MG63 (cell line): ENCODE measurements at regions not wholly inside any gene's neighbourhood (a gene's known extent, or its start where the extent isn't known, plus 50 kb on each side); places are given as distances from the start of the nearest gene placed in this dataset.

ENCODE experiments used
- DNase-seq: peaks from one replicate; pipeline ENCODE4 v3.0.0-alpha.2; 2020
- H3K27me3 ChIP-seq: fragments of 250-450 bp; sonication (Bioruptor Pico); 2 replicates; pipeline ENCODE4 v1.5.1; 2020; ENCODE audit warnings: mild to moderate bottlenecking, moderate library complexity
- H3K36me3 ChIP-seq: fragments of 250-450 bp; sonication (Bioruptor Pico); 2 replicates; pipeline ENCODE4 v1.5.1; 2020; ENCODE audit warnings: mild to moderate bottlenecking, moderate library complexity
- H3K4me3 ChIP-seq: fragments of 250-450 bp; sonication (Bioruptor Pico); 2 replicates; pipeline ENCODE4 v1.5.1; 2020; ENCODE audit warnings: mild to moderate bottlenecking, moderate library complexity
- H3K9me3 ChIP-seq: fragments of 250-450 bp; sonication (Bioruptor Pico); 2 replicates; pipeline ENCODE4 v1.5.1; 2020; ENCODE audit warnings: mild to moderate bottlenecking, moderate library complexity

DNA sequence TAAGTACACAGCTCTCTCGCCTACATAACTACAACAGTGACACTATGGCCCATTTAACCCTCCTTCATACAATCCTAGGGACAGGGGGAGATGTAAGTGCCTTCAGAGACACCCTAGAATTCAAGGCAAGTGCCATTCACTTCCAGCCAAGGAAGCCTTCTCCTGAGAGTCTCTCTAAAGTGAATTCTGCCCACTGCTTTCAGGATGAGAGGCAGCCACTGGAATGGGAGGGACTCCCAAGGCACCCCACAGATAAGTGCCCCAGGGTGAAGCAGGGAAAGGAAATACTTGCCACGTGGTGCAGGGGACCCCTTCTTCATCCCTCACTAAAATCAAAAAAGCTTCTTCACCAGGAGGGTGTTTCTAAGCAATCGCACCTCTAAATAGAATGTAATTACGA lies 283.7 kb downstream of the ZNF608 start:
- no peaks in the 10 kb centered on the region for H3K27me3 ChIP-seq
- peaks cover 4% of the 10 kb centered on the region; the same call in 1 of the 2 replicates for H3K9me3 ChIP-seq
- no peak for DNase-seq
- no peak overlapping the region for H3K4me3 ChIP-seq
- H3K36me3 ChIP-seq: no peaks in the 10 kb centered on the region

DNA sequence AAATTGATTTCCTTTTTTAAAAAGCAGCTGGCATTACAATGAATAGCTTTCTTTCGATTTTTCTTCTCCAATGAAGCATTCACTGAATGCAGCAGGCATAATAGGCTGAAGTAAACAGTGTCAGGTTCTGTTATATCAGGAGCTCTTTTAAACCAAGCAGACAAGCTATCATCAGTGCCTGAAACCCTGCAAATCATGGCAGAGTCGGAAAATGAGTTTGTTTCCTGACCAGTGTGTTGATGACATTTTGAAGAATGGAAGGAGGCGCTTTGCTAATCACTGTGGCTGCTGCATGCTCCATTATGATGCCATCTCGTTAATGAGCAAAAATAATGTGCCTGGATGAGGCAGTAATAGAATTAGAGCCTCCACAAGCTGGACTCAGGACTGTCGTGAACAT lies 284.5 kb downstream of the ZNF608 start:
- Histone ChIP-seq H3K36me3 (no peaks in the 10 kb centered on the region), H3K4me3 (no peak overlapping the region), H3K27me3 (no peaks in the 10 kb centered on the region), H3K9me3 (peaks cover 4% of the 10 kb centered on the region; the same call in 1 of the 2 replicates)
- DNase-seq: no peak

DNA sequence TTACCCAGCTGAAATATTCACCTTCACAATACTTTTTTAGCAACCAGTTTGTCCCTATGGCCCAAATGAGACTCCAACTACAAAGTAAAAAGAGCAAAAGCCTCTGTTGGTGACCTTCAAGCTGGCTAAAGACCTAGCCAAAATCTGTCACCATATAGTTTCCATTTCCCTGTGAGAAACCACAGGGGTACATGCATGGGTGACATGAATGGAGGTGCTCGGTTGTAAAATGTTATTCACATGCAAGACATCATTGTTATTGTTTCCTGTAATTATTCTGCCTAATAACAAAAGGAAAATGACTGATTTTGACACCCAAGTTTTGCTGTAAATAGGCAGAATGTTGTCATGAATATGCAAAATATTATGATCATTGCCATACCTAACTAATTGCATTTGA lies 285.3 kb downstream of the ZNF608 start:
- H3K9me3 ChIP-seq: peaks cover 4% of the 10 kb centered on the region; the same call in 1 of the 2 replicates
- H3K27me3 ChIP-seq: no peaks in the 10 kb centered on the region
- DNase-seq: no peak
- H3K36me3 ChIP-seq: no peaks in the 10 kb centered on the region
- no peak overlapping the region for H3K4me3 ChIP-seq

DNA sequence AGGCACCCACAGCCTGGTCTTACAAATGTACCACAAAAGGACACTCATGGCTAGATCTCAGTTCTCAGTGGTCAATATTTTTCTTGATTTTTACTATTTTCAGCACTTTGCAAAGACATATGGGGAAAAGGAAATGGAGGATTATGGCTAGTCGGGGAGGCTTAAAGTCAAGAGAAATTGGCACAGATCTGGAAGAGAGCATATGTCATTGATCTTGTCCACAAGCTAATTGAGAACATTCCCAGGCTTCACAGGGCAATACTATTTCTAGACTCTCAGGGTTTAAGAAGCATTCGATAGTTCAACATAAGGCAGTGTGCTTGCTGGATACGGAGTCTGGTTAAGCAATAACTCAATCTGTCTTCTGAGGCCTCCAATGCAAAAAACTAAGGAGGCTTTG lies 285.8 kb downstream of the ZNF608 start:
- H3K27me3 ChIP-seq: no peaks in the 10 kb centered on the region
- no peak overlapping the region for H3K4me3 ChIP-seq
- H3K36me3 ChIP-seq: no peaks in the 10 kb centered on the region
- no peak for DNase-seq
- H3K9me3 ChIP-seq: peaks cover 4% of the 10 kb centered on the region; the same call in 1 of the 2 replicates

DNA sequence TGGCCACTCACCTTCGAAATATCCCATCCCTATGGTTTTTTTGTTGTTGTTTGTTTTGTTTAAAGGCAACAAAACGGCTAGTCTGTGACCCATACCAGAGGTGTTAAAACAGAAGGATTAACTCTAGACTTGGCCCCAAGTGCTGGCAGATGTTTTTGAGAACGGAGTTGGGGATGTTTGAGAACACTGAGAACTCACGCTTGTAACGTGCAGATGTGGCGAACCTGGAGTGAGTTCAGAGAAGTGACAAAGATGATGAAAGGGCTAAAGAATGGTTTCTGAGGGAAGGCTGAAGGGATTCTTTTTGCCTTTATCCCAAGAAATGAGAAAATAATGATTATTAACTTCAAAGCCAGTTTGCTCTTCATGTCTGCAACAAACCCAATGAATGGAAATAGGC lies 286.5 kb downstream of the ZNF608 start:
- no peak for DNase-seq
- Histone ChIP-seq H3K36me3 (no peaks in the 10 kb centered on the region), H3K9me3 (peaks cover 4% of the 10 kb centered on the region; the same call in 1 of the 2 replicates), H3K4me3 (no peak overlapping the region), H3K27me3 (no peaks in the 10 kb centered on the region)

DNA sequence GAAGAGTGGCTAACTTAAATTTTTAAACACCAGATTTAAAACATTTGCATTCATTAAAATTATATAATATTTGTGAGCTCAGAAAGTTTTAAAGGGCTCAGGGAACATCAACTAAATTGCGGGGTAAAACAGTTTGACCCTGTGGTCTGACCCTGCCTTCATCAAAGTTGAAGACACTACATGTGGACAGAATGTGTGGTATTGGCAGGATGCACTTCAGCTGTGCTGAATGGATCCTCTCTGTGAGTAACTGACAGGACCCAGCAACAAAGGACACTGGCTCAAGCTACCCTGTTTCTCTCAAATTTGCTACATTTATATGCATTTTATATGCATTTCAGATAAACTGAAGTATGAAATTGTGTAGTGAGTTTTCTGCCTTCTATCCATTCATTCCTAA lies 288.5 kb downstream of the ZNF608 start:
- H3K4me3 ChIP-seq: no peak overlapping the region
- H3K27me3 ChIP-seq: no peaks in the 10 kb centered on the region
- no peaks in the 10 kb centered on the region for H3K36me3 ChIP-seq
- H3K9me3 ChIP-seq: peaks cover 4% of the 10 kb centered on the region; the same call in 1 of the 2 replicates
- no peak for DNase-seq

DNA sequence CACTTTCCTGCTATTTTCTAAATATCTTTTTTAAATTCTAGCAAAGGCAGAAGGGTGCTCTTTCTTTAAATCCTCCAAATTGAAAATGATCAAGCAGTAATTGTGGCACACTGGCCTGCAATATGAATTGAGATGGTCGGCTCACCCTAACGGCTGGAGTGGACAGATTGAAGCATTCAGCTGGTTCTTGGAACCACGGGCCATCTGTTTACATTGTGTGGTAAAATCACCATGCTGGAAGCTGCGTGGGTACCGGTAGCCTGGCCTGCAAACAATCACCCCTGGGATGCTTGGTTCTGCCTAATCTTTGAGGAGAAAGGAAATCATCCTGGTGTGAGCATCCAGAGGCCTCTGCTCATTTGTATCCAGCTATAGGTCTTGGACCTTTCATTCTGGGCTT lies 289.3 kb downstream of the ZNF608 start:
- H3K27me3 ChIP-seq: no peaks in the 10 kb centered on the region
- peaks cover 4% of the 10 kb centered on the region; the same call in 1 of the 2 replicates for H3K9me3 ChIP-seq
- no peaks in the 10 kb centered on the region for H3K36me3 ChIP-seq
- H3K4me3 ChIP-seq: no peak overlapping the region
- no peak for DNase-seq

DNA sequence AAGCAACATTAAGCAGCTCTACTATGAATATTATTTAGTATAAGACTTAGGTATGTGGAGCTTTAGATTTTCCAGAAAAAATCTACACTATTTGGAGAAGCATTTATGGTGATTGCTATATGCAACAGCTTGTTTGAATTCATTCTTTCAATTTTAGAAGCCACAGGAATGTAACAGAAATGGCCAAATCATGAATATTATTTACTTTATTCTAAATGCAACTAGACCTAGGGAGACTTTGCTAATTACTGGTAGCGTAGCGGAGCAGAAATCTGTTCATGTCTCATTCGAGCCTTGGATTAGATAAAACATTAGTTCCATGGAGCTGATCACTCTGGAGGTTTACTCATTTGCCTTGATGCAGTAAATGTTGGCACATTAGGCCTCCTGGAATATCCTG lies 290.2 kb downstream of the ZNF608 start:
- H3K27me3 ChIP-seq: no peaks in the 10 kb centered on the region
- no peak overlapping the region for H3K4me3 ChIP-seq
- no peaks in the 10 kb centered on the region for H3K36me3 ChIP-seq
- peaks cover 4% of the 10 kb centered on the region; the same call in 1 of the 2 replicates for H3K9me3 ChIP-seq
- peak; percentile 22 for DNase-seq

DNA sequence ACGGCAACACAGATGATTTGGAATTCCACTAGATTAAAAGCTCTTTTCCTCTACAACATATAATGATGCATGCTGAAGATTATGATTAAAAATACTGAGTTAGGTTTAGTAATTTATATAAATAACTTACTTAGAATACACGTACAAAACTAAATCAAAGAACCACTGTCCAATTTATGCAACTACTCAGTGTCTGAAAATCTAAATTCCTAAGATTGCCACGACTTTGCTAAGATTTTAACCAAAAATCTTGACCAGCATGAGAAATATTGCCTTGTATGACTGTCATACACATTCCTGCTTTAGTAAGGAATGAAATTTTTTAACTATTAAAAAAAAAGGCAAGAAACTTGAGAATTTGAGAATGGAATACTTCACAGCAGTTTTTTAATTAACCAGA lies 292.4 kb downstream of the ZNF608 start:
- H3K27me3 ChIP-seq: no peaks in the 10 kb centered on the region
- H3K36me3 ChIP-seq: no peaks in the 10 kb centered on the region
- DNase-seq: no peak

DNA sequence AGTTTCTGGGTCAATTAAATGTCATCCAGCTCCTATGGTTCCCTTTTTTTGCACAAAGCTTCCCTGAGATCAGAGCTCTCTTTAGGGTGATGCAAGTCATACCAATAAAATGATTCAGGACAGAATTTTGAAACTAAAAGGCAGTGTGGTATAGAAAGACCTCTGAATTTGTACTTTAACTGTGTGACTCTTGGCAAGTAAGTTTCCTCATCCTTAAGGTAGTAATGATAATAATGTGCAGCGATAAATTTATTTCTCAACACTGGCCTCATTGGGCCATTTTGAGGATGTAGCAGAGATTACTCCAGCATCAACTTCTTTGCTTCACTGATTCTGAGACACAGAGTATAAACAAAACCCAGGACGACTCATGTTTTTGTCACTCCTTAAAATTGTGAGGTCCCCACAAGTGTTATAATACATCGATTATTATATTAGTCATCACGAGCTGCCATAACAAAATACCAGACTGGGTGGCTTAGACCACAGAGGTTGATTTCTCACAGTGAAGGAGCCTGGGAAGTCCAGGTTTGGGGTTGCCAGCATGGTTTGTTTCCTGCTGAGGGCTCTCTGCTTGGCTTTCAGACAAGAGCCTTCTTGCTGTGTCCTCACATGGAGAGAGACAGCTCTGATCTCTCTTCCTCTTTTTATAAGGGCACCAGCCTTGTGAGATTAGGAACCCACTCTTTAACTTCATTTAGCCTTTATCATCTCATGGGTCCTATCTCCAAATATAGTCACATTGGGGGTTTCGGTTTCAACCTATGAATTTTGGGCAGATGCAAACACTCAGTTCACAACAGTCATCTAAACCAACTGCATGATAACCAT lies 293.0 kb downstream of the ZNF608 start:
- Histone ChIP-seq H3K9me3 (no peaks in the 10 kb centered on the region), H3K36me3 (no peaks in the 10 kb centered on the region), H3K27me3 (no peaks in the 10 kb centered on the region), H3K4me3 (no peak overlapping the region)
- peak; percentile 72 for DNase-seq

More for the DNA sequence above, 292.4 kb downstream of the ZNF608 start:
- Histone ChIP-seq H3K9me3 (no peaks in the 10 kb centered on the region), H3K4me3 (no peak overlapping the region)

DNA sequence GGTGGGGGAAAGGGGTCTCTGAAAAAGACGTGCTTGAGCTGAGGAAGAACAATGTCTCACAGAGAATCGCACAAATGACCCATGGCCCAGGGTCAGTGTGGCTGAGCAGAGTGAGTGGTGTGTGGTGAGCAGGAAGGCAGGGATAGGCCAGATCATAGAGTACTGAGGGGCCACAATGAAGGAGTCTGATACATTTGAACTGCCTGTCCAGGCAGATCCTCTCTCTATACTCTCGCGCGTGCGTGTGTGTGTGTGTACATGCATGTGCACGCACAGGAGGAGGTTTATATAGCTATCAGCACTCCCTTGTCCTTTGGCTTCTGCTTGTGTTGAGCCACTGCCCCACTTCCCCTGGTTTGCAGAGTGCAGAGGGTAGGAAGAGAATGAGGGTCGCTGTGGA lies 294.0 kb downstream of the ZNF608 start:
- H3K36me3 ChIP-seq: no peaks in the 10 kb centered on the region
- no peak for DNase-seq
- H3K4me3 ChIP-seq: no peak overlapping the region
- H3K27me3 ChIP-seq: no peaks in the 10 kb centered on the region
- no peaks in the 10 kb centered on the region for H3K9me3 ChIP-seq

DNA sequence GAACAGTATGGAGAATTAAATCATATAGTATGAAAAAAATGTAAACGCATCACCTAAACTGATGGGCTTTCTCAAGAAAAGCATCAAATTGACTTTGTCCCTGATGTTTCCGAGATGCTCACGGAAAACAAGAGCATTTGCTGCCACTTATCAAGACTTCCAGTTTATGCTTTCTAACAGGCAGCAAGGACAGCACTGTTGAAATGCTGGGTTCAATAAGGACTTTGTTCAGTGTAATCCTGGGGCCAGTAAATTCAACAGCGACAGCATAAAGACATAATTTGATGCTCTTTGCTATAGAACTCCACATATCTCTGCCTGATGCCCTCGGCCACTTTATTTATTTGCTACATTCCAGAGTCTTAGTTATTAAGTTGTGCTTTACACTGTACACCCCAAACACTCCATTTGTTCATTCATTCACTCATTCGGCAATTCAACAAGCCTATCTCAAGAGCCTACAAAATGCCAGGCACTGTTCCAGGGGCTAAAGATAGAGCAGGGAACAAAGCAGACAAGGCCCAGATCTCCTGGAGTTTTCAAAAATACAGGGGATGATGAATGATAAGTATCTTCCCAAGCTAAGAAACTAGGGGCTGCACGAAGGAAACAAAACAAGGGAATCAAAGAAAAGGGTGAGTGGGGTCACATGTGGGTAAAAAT lies 294.6 kb downstream of the ZNF608 start:
- DNase-seq: no peak
- no peaks in the 10 kb centered on the region for H3K36me3 ChIP-seq
- no peaks in the 10 kb centered on the region for H3K9me3 ChIP-seq
- no peaks in the 10 kb centered on the region for H3K27me3 ChIP-seq
- no peak overlapping the region for H3K4me3 ChIP-seq

DNA sequence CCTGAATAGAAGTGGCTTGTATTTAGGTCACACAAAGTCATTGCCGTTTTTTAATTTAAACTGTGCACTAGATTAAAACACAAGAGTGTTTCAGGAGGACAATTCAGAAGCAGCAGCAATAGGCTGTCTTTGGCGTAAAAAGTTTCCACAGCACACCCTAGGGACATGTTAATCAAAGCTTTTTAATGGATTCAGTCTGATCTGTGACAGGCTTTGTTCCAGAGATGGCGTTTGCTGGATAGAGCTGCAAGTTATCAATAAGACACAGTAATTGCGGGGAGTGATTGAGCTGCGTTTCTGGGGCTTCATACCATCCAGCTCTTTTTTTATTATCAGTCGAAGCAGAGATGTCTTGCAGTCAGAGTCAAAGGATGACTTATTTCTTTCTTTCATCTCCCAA lies 300.3 kb downstream of the ZNF608 start:
- Histone ChIP-seq H3K36me3 (no peaks in the 10 kb centered on the region), H3K27me3 (no peaks in the 10 kb centered on the region), H3K4me3 (no peak overlapping the region), H3K9me3 (no peaks in the 10 kb centered on the region)
- no peak for DNase-seq

DNA sequence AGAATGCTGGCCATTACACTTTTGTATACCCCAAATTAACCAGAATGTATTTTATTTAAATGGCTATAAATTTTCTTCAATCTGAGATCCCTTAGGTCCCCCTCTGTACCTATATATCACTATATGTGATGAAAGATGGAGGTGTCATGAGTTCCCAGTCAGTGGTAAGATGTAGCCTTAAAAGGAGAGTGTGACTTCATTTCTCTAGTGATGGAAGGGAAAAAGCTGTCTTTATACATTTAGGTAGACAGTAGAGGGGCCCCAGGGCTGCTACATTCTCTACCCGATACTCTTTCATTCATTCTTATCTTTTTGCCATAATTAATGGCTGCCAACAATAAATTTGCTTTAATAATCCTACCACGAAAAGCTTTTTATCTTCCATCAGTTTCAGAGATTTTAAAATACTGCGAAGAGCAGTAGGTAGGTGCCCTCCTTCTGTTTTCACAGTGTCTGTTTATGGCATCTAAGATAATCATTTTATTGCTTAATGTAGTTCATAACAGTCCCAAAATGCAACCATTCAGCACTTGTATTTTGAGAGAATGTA lies 301.3 kb downstream of the ZNF608 start:
- DNase-seq: no peak
- no peak overlapping the region for H3K4me3 ChIP-seq
- no peaks in the 10 kb centered on the region for H3K27me3 ChIP-seq
- no peaks in the 10 kb centered on the region for H3K9me3 ChIP-seq
- no peaks in the 10 kb centered on the region for H3K36me3 ChIP-seq

DNA sequence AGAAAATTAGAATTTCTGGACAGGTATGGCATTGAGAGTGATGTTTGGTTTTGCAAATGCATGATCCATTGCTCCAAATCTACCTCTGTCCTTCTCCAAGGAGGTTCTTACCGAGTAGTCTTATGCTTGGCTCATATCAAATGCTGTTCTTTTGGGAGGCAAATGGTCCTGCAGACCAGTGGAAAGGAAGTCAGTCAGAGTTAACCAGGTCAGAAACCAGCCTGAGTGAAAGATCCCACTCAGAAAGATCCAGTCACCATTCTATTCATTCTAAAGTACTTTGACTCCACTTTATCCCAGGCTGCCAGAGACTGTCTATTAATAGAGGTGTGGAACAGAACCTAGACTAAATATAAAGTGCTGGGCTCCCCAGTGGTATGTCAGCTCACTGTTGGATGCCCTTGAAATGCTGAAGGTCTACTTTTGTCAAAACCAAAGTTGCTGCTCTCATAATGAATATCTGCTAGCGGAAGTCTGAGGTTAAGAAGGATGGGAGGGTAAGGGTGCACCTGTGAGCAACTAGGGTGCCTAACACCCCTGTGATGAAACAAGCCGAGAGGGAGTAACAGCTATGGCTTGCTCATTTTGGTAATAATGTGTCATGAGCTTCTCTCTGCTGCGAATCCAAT lies 302.2 kb downstream of the ZNF608 start:
- Histone ChIP-seq H3K4me3 (no peak overlapping the region), H3K27me3 (no peaks in the 10 kb centered on the region), H3K36me3 (no peaks in the 10 kb centered on the region), H3K9me3 (no peaks in the 10 kb centered on the region)
- no peak for DNase-seq

DNA sequence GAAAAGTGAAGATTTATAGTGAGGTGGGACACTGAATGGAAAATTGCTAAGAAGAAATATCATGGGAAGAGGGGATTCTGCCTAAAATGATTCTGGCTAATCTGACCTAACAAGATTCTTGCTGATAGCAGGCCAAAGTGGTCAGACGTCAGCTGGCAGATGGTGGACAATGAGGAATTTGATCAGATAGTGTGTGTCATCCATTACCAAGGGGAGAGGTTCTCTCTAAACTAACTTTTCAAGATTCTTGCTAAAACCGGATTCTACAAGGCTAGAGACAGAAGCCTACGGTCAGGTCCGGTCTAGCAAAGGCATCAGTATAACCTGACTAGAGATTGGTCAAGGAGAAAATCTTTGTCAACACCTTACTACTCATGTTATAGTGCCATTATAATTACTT lies 306.0 kb downstream of the ZNF608 start:
- Histone ChIP-seq H3K36me3 (no peaks in the 10 kb centered on the region), H3K27me3 (no peaks in the 10 kb centered on the region), H3K9me3 (no peaks in the 10 kb centered on the region), H3K4me3 (no peak overlapping the region)
- no peak for DNase-seq

DNA sequence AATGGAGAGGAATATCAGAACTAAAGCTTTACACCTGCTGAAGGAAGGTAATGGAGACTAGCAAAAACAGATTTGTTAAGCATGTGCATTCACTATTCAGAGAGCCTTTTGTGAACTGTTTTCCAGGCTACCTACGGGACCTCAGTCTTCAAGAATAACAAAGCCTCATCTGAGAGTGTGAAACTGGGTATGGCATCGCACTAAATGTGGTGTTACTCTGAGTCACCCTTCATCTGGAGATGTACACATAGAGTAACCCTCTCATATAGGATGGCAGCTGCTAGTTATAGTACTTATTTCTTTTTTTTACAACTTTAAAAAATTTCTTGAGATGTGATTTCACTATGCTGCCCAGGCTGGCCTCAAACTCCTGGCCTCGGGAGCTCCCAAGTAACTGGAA lies 306.8 kb downstream of the ZNF608 start:
- no peaks in the 10 kb centered on the region for H3K36me3 ChIP-seq
- H3K27me3 ChIP-seq: no peaks in the 10 kb centered on the region
- no peak for DNase-seq
- no peaks in the 10 kb centered on the region; the same call in 1 of the 2 replicates for H3K9me3 ChIP-seq
- H3K4me3 ChIP-seq: no peak overlapping the region
